Calu3 (cell line): ENCODE measurements at regions not wholly inside any gene's neighbourhood (a gene's known extent, or its start where the extent isn't known, plus 50 kb on each side); places are given as distances from the start of the nearest gene placed in this dataset.

Experiments
- BruUV-seq: library from RNA; stranded (reverse); fragments of 400-500 nt; replicated peaks from 2 replicates; lab custom pipeline; 2021; lab: Mats Ljungman, UMichigan
- CTCF ChIA-PET: fragments of 300-600 bp; sonication (Branson Sonifier 250); formaldehyde crosslinking; loops from one replicate; lab custom pipeline; 2022; ENCODE audit warnings: antibody characterized with exemption; lab: Charles Lee
- DNase-seq: peaks from one replicate; pipeline ENCODE4 v3.0.0; 2022
- H3K27ac Mint-ChIP-seq: one replicate; pipeline ENCODE4 v1.8.0; 2022; ENCODE audit warnings: mixed read lengths; ENCODE audit not compliant: unreplicated experiment
- H3K27me3 Mint-ChIP-seq: one replicate; pipeline ENCODE4 v1.8.0; 2022; ENCODE audit warnings: mixed read lengths; ENCODE audit not compliant: unreplicated experiment
- H3K36me3 Mint-ChIP-seq: one replicate; pipeline ENCODE4 v1.8.0; 2022; ENCODE audit warnings: mild to moderate bottlenecking, moderate library complexity, mixed read lengths; ENCODE audit not compliant: insufficient read depth, unreplicated experiment
- H3K4me1 Mint-ChIP-seq: one replicate; pipeline ENCODE4 v1.8.0; 2022; ENCODE audit warnings: mild to moderate bottlenecking, low read depth, mixed read lengths; ENCODE audit not compliant: unreplicated experiment
- H3K4me3 Mint-ChIP-seq: one replicate; pipeline ENCODE4 v1.8.0; 2022; ENCODE audit warnings: mild to moderate bottlenecking, low read depth, moderate library complexity, mixed read lengths; ENCODE audit not compliant: unreplicated experiment
- H3K9me3 Mint-ChIP-seq: one replicate; pipeline ENCODE4 v1.8.0; 2022; ENCODE audit warnings: low read depth, mixed read lengths; ENCODE audit not compliant: unreplicated experiment
- CTCF ChIP-seq: fragments of 200-600 bp; IDR thresholded peaks from one replicate; pipeline ENCODE4 v1.8.0; 2022; ENCODE audit warnings: antibody characterized with exemption; ENCODE audit not compliant: unreplicated experiment
- intact Hi-C: fragments of 100-400 bp; cut with micrococcal nuclease; formaldehyde crosslinking; loops from one replicate; pipeline ENCODE4 v1.10.0; 2022; ENCODE audit not compliant: unreplicated experiment

DNA sequence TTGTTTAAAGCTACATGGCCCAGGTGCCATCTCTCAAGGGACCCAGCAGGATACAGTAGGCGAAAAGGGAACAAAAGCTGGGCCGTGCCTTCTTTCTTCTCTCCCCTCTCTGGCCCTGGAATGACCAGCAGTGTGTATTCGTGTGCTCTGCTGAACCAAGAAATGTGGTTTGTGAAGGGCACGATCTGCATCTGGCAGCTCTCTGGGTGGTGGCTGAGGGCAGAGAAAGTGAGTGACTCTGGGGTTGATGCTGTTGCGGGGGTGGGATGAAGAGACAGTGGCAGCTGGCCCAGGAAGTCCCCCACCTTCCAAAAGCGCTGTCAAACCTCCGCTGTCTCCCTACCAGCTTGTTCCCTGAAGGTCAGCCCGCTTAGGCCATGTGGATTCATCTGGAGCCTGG is 88.3 kb downstream of the CLDN34 start:
- no peak overlapping the region for H3K4me3 Mint-ChIP-seq
- BruUV-seq = no TSS peak
- no peaks in the 10 kb centered on the region for H3K36me3 Mint-ChIP-seq
- H3K4me1 Mint-ChIP-seq = no peaks in the 10 kb centered on the region
- no peak for DNase-seq
- CTCF ChIA-PET = no interaction called here
- H3K27ac Mint-ChIP-seq = no peak overlapping the region
- intact Hi-C loops = no loop called here
- no peaks in the 10 kb centered on the region for H3K9me3 Mint-ChIP-seq
- no peaks in the 10 kb centered on the region for H3K27me3 Mint-ChIP-seq
- TF ChIP-seq CTCF = no peak

DNA sequence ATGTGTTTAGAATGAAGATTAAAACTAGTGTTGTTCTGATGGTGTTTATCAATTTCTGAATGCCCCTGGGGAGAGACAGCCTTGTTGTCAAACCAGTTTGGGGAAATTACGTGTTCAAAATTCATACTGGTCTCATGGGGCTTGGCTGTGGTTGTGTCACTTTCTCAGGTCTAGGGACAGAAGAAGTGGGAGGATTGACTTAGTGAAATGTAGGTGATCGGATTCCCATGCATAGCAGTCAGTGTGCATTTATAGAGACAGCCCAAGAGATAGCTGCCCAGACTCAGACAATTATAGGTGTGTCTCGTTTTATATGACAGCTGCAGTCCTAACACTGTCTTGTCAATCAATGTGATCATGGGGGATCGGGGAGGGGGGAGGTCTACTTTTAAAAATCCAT is 94.4 kb upstream of the CLCN4 start:
- CTCF ChIA-PET = no interaction called here

DNA sequence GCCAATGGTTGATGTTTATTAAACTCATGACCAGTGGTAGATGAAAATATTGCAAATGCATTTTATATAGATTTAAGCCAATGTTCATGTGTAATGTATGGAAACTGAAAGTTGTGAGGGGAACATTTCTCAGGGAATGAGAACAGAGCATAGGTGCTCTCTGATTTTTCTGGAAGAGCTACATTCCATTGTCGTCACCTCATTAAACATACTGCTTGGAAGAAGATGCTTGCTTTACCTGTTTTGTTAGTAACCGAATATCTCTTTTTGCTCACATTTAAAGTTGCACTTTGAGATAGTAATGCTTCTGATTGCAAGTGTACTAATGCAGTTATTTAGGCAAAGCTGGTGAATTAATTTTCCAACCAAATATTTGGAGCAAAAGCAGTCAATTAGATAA is 93.8 kb upstream of the CLCN4 start:
- no peak for DNase-seq
- Mint-ChIP-seq H3K27ac (no peak overlapping the region), H3K36me3 (peaks cover 4% of the 10 kb centered on the region), H3K4me1 (peaks cover 21% of the 10 kb centered on the region), H3K9me3 (no peaks in the 10 kb centered on the region), H3K27me3 (no peaks in the 10 kb centered on the region), H3K4me3 (no peak overlapping the region)
- BruUV-seq = no TSS peak
- CTCF ChIA-PET = no interaction called here
- intact Hi-C loops = loop anchor here (5.0 kb wide), 1 partner anchor 46 kb away; no protein-coding TSS in a partner anchor
- no peak for TF ChIP-seq CTCF

More for the DNA sequence above, 94.4 kb upstream of the CLCN4 start:
- DNase-seq = peak; percentile 26
- no peaks in the 10 kb centered on the region for H3K27me3 Mint-ChIP-seq
- peak overlapping the region; percentile 16 for H3K4me3 Mint-ChIP-seq
- no peak for TF ChIP-seq CTCF
- H3K9me3 Mint-ChIP-seq = no peaks in the 10 kb centered on the region
- H3K36me3 Mint-ChIP-seq = peaks cover 4% of the 10 kb centered on the region
- H3K27ac Mint-ChIP-seq = peak overlapping the region; percentile 17
- BruUV-seq = no TSS peak
- H3K4me1 Mint-ChIP-seq = peaks cover 21% of the 10 kb centered on the region
- intact Hi-C loops = loop anchor here (5.0 kb wide), 1 partner anchor 45 kb away; no protein-coding TSS in a partner anchor

DNA sequence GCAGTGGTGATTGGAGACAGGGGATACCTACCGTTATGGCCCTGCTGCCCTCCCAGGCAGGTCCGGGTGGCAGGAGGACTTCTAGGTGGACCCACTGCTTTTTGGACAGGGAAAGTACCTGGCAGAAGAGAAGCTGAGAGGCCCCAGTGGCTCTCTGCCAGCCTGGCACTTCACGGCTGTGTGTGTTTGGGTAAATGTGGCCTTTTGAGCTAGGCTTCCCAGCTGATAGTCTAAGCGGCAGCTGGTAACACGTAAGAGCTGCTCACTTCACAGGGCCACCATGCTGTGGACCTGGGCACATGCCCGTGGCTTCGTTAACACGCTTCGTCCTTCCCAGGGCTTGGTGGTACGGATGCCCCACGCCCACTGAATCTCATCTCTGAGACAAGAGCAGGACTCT is 92.0 kb upstream of the CLCN4 start:
- no peak for TF ChIP-seq CTCF
- DNase-seq = no peak
- no peak overlapping the region for H3K27ac Mint-ChIP-seq
- H3K36me3 Mint-ChIP-seq = peaks cover 9% of the 10 kb centered on the region
- no peaks in the 10 kb centered on the region for H3K27me3 Mint-ChIP-seq
- no peaks in the 10 kb centered on the region for H3K9me3 Mint-ChIP-seq
- H3K4me3 Mint-ChIP-seq = no peak overlapping the region
- no TSS peak for BruUV-seq
- intact Hi-C loops = loop anchor here (5.0 kb wide), 1 partner anchor 47 kb away; no protein-coding TSS in a partner anchor
- H3K4me1 Mint-ChIP-seq = peaks cover 21% of the 10 kb centered on the region
- CTCF ChIA-PET = no interaction called here
